ENCODE measurements at regions not wholly inside any gene's neighbourhood (a gene's known extent, or its start where the extent isn't known, plus 50 kb on each side); places are given as distances from the start of the nearest gene placed in this dataset.

DNA sequence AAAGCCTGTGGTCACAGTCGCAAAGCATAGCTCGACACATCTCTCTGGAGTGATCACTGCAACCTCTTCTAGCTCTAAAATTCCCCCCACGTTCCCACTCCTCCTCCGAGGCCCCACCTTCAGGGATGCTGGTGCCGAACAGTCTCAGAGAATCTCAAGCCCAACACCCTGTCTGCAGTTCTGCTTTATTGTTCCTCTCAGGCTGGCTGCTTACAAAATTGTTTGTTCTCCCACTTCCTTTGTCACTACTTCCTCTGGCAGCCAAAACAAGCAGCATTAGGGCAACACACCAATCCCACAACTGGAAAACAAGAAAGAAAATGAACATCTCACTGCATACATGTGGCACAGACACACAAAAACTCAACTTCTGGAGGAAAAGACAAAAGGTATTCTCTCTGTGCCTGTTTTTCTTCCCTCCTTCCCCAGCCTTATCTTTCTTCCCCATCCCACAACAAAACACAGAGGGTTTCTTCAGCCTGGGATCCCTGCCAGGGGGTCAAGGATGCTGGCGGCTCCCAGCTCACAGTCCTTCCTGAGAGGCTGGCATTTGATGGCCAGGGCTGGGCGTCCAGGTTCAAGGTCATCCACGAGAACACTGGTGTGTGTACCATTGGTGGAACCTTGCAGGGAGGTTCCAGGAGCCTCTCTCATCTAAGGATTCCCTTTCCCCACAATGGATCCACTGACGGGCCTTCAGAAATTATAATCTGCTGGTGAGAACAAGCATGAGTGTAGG is 108.4 kb downstream of the TMCO5A start:
- no peaks in the 10 kb centered on the region for H3K9me2 ChIP-seq (ENCODE audit: insufficient read depth, low read length)
- H4K20me1 ChIP-seq (ENCODE audit: insufficient read depth): no peaks in the 10 kb centered on the region
- no peak overlapping the region for H3K27ac ChIP-seq (ENCODE audit: low read length)
- H3K4me3 ChIP-seq (ENCODE audit: low read length): no peak overlapping the region
- no peak overlapping the region for H3K9ac ChIP-seq (ENCODE audit: low read length)
- no peaks in the 10 kb centered on the region for H3K36me3 ChIP-seq (ENCODE audit: insufficient read depth, low read length)
- no peak overlapping the region for H3K4me2 ChIP-seq (ENCODE audit: low read length)
- H3K27me3 ChIP-seq (ENCODE audit: insufficient read depth, low read depth, low read length): no peaks in the 10 kb centered on the region
- TF ChIP-seq MXI1 (conservative IDR thresholded peaks at IDR 0.05; ENCODE audit: poor library complexity, severe bottlenecking): no peak
- no peak for TF ChIP-seq RAD21 (conservative IDR thresholded peaks at IDR 0.05)
- TF ChIP-seq EP300 (conservative IDR thresholded peaks at IDR 0.05; ENCODE audit: poor library complexity, severe bottlenecking): no peak
- TF ChIP-seq, protein P1, sequence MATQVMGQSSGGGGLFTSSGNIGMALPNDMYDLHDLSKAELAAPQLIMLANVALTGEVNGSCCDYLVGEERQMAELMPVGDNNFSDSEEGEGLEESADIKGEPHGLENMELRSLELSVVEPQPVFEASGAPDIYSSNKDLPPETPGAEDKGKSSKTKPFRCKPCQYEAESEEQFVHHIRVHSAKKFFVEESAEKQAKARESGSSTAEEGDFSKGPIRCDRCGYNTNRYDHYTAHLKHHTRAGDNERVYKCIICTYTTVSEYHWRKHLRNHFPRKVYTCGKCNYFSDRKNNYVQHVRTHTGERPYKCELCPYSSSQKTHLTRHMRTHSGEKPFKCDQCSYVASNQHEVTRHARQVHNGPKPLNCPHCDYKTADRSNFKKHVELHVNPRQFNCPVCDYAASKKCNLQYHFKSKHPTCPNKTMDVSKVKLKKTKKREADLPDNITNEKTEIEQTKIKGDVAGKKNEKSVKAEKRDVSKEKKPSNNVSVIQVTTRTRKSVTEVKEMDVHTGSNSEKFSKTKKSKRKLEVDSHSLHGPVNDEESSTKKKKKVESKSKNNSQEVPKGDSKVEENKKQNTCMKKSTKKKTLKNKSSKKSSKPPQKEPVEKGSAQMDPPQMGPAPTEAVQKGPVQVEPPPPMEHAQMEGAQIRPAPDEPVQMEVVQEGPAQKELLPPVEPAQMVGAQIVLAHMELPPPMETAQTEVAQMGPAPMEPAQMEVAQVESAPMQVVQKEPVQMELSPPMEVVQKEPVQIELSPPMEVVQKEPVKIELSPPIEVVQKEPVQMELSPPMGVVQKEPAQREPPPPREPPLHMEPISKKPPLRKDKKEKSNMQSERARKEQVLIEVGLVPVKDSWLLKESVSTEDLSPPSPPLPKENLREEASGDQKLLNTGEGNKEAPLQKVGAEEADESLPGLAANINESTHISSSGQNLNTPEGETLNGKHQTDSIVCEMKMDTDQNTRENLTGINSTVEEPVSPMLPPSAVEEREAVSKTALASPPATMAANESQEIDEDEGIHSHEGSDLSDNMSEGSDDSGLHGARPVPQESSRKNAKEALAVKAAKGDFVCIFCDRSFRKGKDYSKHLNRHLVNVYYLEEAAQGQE (IDR thresholded peaks at IDR 0.05; ENCODE audit: borderline replicate concordance): no peak
- TF ChIP-seq TAF1 (IDR thresholded peaks at IDR 0.05; ENCODE audit: low read depth): no peak
- TF ChIP-seq EZH2 (IDR thresholded peaks at IDR 0.05; ENCODE audit: borderline replicate concordance, insufficient read depth, low read length, poor library complexity, severe bottlenecking): no peak
- no peak for TF ChIP-seq SMC3 (conservative IDR thresholded peaks at IDR 0.05; ENCODE audit: poor library complexity)
- no peak for TF ChIP-seq POLR2AphosphoS5 (IDR thresholded peaks at IDR 0.05)
- TF ChIP-seq, protein P2, sequence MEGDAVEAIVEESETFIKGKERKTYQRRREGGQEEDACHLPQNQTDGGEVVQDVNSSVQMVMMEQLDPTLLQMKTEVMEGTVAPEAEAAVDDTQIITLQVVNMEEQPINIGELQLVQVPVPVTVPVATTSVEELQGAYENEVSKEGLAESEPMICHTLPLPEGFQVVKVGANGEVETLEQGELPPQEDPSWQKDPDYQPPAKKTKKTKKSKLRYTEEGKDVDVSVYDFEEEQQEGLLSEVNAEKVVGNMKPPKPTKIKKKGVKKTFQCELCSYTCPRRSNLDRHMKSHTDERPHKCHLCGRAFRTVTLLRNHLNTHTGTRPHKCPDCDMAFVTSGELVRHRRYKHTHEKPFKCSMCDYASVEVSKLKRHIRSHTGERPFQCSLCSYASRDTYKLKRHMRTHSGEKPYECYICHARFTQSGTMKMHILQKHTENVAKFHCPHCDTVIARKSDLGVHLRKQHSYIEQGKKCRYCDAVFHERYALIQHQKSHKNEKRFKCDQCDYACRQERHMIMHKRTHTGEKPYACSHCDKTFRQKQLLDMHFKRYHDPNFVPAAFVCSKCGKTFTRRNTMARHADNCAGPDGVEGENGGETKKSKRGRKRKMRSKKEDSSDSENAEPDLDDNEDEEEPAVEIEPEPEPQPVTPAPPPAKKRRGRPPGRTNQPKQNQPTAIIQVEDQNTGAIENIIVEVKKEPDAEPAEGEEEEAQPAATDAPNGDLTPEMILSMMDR (IDR thresholded peaks at IDR 0.05; ENCODE audit: poor library complexity, severe bottlenecking): no peak
- H3K79me2 ChIP-seq (replicated peaks; ENCODE audit: insufficient read depth, low read length): no peaks in the 10 kb centered on the region
- H2AFZ ChIP-seq (ENCODE audit: low read depth, low read length): no peak overlapping the region
- no peaks in the 10 kb centered on the region for H3K9me3 ChIP-seq (ENCODE audit: low read length)
- H3F3A ChIP-seq (ENCODE audit: insufficient read depth, low read length, poor library complexity, severe bottlenecking): no peaks in the 10 kb centered on the region

DNA sequence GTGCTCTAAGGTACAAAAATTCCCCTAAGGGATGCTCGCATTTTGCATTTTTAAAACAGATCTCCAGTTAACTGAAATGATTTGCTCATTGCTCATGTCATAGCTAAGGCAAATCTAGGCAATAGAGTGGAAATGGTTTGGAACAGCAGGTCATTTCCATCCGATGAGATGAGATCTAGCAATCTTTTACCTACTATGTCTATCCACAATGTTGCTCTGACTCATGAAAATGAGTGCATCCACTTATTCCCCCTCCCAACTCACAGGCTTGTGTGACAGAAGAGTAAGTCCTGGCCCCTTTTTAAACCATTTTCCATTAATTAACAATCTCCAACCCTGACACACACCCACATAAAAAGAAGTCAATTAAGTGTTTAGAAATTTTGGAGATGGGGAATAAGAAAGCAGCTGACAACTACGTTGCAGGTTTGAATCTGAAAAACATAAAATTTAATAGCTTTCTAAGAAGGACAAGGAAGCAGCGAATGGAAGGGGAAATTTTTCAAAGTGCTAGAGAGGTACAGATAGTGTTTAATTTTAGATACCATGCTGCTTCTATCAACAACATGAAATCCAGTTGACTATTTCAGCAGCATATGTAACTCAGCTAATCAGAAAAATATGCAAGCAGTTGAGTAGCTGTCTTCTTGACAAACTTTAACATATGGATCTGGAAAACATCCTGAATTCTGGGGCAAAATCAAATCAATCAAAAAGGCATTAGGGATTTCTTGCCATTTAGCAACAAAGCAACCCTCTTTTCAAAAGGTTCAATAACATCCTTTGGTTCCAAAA is 112.0 kb downstream of the TMCO5A start:
- Histone ChIP-seq H3K4me2 (ENCODE audit: low read length) (no peak overlapping the region), H3K9ac (ENCODE audit: low read length) (no peak overlapping the region), H3K36me3 (ENCODE audit: insufficient read depth, low read length) (no peaks in the 10 kb centered on the region), H3F3A (ENCODE audit: insufficient read depth, low read length, poor library complexity, severe bottlenecking) (no peaks in the 10 kb centered on the region), H3K4me3 (ENCODE audit: low read length) (no peak overlapping the region), H3K9me2 (ENCODE audit: insufficient read depth, low read length) (no peaks in the 10 kb centered on the region), H3K27me3 (ENCODE audit: insufficient read depth, low read depth, low read length) (no peaks in the 10 kb centered on the region), H3K79me2 (replicated peaks; ENCODE audit: insufficient read depth, low read length) (no peaks in the 10 kb centered on the region), H4K20me1 (ENCODE audit: insufficient read depth) (no peaks in the 10 kb centered on the region), H2AFZ (ENCODE audit: low read depth, low read length) (no peak overlapping the region), H3K27ac (ENCODE audit: low read length) (no peak overlapping the region), H3K9me3 (ENCODE audit: low read length) (no peaks in the 10 kb centered on the region)
- TF ChIP-seq MXI1 (conservative IDR thresholded peaks at IDR 0.05; ENCODE audit: poor library complexity, severe bottlenecking): no peak
- no peak for TF ChIP-seq TAF1 (IDR thresholded peaks at IDR 0.05; ENCODE audit: low read depth)
- TF ChIP-seq EZH2 (IDR thresholded peaks at IDR 0.05; ENCODE audit: borderline replicate concordance, insufficient read depth, low read length, poor library complexity, severe bottlenecking): no peak
- no peak for TF ChIP-seq POLR2AphosphoS5 (IDR thresholded peaks at IDR 0.05)
- no peak for TF ChIP-seq SMC3 (conservative IDR thresholded peaks at IDR 0.05; ENCODE audit: poor library complexity)
- no peak for TF ChIP-seq EP300 (conservative IDR thresholded peaks at IDR 0.05; ENCODE audit: poor library complexity, severe bottlenecking)
- TF ChIP-seq RAD21 (conservative IDR thresholded peaks at IDR 0.05): no peak
- TF ChIP-seq, protein P1 (IDR thresholded peaks at IDR 0.05; ENCODE audit: borderline replicate concordance): no peak
- TF ChIP-seq, protein P2 (IDR thresholded peaks at IDR 0.05; ENCODE audit: poor library complexity, severe bottlenecking): no peak

Data from neural cell (in vitro differentiated cells).